ENCODE measurements at regions not wholly inside any gene's neighbourhood (a gene's known extent, or its start where the extent isn't known, plus 50 kb on each side); places are given as distances from the start of the nearest gene placed in this dataset.

GRCh38 chr3:165522386-165522785, 314.8 kb downstream of the BCHE start:
- DNase-seq (ENCODE audit: low read depth) = no peak
- TF ChIP-seq CTCF (conservative IDR thresholded peaks at IDR 0.05; ENCODE audit: low read length) = no peak

GRCh38 chr3:165521131-165521871, 315.9 kb downstream of the BCHE start:
- no peak for DNase-seq (ENCODE audit: low read depth)
- no peak for TF ChIP-seq CTCF (conservative IDR thresholded peaks at IDR 0.05; ENCODE audit: low read length)
- no peak overlapping the region for H3K4me3 ChIP-seq (ENCODE audit: low read length)

More at GRCh38 chr3:165522386-165522785, 314.8 kb downstream of the BCHE start:
- H3K4me3 ChIP-seq (ENCODE audit: low read length) = no peak overlapping the region

GRCh38 chr3:165519687-165520086, 317.5 kb downstream of the BCHE start:
- no peak overlapping the region for H3K4me3 ChIP-seq (ENCODE audit: low read length)
- no peak for DNase-seq (ENCODE audit: low read depth)
- no peak for TF ChIP-seq CTCF (conservative IDR thresholded peaks at IDR 0.05; ENCODE audit: low read length)

GRCh38 chr3:165518346-165518745, 318.9 kb downstream of the BCHE start:
- TF ChIP-seq CTCF (conservative IDR thresholded peaks at IDR 0.05; ENCODE audit: low read length) = no peak
- DNase-seq (ENCODE audit: low read depth) = no peak
- H3K4me3 ChIP-seq (ENCODE audit: low read length) = no peak overlapping the region

- DNase-seq (ENCODE audit: low read depth) = no peak
- no peak overlapping the region for H3K4me3 ChIP-seq (ENCODE audit: low read length)
- no peak for TF ChIP-seq CTCF (conservative IDR thresholded peaks at IDR 0.05; ENCODE audit: low read length)
These were observed 317.8 kb upstream of the SLITRK3 start for GRCh38 chr3:165513715-165514701.

GRCh38 chr3:165507576-165507975, 311.4 kb upstream of the SLITRK3 start:
- DNase-seq (ENCODE audit: low read depth) = no peak
- H3K4me3 ChIP-seq (ENCODE audit: low read length) = no peak overlapping the region
- no peak for TF ChIP-seq CTCF (conservative IDR thresholded peaks at IDR 0.05; ENCODE audit: low read length)

All from AG10803 (cell line).